Small intestine (tissue), 7 donors: ENCODE measurements at regions not wholly inside any gene's neighbourhood (a gene's known extent, or its start where the extent isn't known, plus 50 kb on each side); places are given as distances from the start of the nearest gene placed in this dataset.

Experiments used
- DNase-seq, 2 donors: peaks; one replicate each; pipeline versions ENCODE4 v3.0.0 to v3.0.0-alpha.2; 2013
- FAIRE-seq: peaks from 2 replicates; lab custom pipeline; 2012; peaks lifted over from hg19 to GRCh38; lab: Jason Lieb, UNC
- H3K27ac ChIP-seq, 3 donors: one replicate each; pipeline ENCODE4 v1.5.1; 2013; ENCODE audit warnings: low read length in 2 of 3, mild to moderate bottlenecking in 2 of 3, control low read depth in 1 of 3, inconsistent platforms in 1 of 3, low read depth in 1 of 3, moderate library complexity in 1 of 3
- H3K27me3 ChIP-seq, 3 donors: one replicate each; pipeline ENCODE4 v1.6.1; 2013; ENCODE audit warnings: low read length in 3 of 3, inconsistent platforms in 1 of 3; ENCODE audit not compliant: control insufficient read depth in 3 of 3, insufficient read depth in 3 of 3
- H3K36me3 ChIP-seq, 3 donors: one replicate each; pipeline ENCODE4 v1.6.1; 2013; ENCODE audit warnings: low read length in 3 of 3, inconsistent platforms in 1 of 3, low read depth in 1 of 3, mild to moderate bottlenecking in 1 of 3, moderate library complexity in 1 of 3; ENCODE audit not compliant: control insufficient read depth in 3 of 3, insufficient read depth in 2 of 3
- H3K4me1 ChIP-seq, 3 donors: one replicate each; pipeline ENCODE4 v1.6.1; 2013; ENCODE audit warnings: low read length in 2 of 3, inconsistent platforms in 1 of 3, low read depth in 1 of 3, mild to moderate bottlenecking in 1 of 3, moderate library complexity in 1 of 3; ENCODE audit not compliant: control insufficient read depth in 3 of 3, insufficient read depth in 2 of 3
- H3K4me3 ChIP-seq, 3 donors: one replicate each; pipeline ENCODE4 v1.5.1; 2013; ENCODE audit warnings: low read length in 3 of 3, control low read depth in 1 of 3, inconsistent platforms in 1 of 3, low read depth in 1 of 3, mild to moderate bottlenecking in 1 of 3, moderate library complexity in 1 of 3
- H3K9me3 ChIP-seq, 2 donors: one replicate each; pipeline ENCODE4 v1.6.1; 2013; ENCODE audit warnings: low read depth in 1 of 2, low read length in 1 of 2; ENCODE audit not compliant: control insufficient read depth in 2 of 2, insufficient read depth in 1 of 2
- WGBS, 3 donors: extraction: QIAGEN DNeasy Blood & Tissue Kit; methylation state at CpG; one replicate each; pipeline ENCODE4 v1.1.7; 2013; 5-methylcytosine and 5-hydroxymethylcytosine counted together
- donor health status: healthy with polysubstance abuse.
- donor health status: control.
- donor health status: control.
- donor health status: Bipolar disorder and iron deficiency.
- donor health status: healthy.

DNA sequence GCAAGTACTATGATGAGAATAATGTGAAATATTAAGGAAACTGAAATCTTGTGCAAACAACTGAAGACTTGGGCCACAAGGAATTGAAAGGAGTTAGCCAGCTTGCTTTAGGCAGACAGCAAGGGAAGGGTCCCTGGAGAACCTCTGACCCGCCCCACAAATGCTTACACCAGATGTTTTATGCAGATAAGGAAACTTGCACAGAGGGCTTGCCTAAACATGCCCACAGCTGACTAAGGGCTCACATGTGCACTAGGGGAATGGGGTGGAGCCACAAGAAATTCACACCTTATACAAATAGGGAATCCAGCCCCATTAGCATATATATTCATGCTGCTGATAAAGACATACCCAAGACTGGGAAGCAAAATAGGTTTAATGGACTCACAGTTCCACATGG is 86.1 kb upstream of the CYYR1 start:
- Histone ChIP-seq H3K27ac (no peak overlapping the region), H3K36me3 (no peaks in the 10 kb centered on the region), H3K4me1 (no peaks in the 10 kb centered on the region), H3K9me3 (peaks cover 0 to 5% of the 10 kb centered on the region in 2 donors), H3K27me3 (no peaks in the 10 kb centered on the region), H3K4me3 (no peak overlapping the region)
- 84 to 90% (median 89%) methylated on average over 1 of the region's 1 CpG for WGBS, 3 donors
- FAIRE-seq (no peak), DNase-seq (no peak)

DNA sequence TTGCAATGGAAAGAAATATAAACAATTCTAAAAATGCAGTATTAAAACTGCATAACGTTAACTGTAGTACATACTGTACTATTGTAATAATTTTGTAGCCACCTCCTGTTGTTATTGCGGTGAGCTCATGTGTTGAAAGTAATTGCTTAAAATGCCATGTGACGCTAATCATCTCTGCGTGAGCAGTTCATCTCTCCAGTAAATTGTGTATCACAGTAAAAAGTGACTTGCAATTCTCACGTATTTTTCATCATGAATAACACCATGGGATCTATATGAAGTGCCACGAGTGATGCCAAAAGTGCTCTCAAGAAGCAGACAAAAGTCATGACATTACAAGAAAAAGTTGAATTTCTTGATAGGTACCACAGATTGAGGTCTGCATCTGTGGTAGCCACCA is 82.4 kb upstream of the CYYR1 start:
- Histone ChIP-seq H3K4me3 (no peak overlapping the region), H3K27ac (no peak overlapping the region), H3K9me3 (peaks cover 0 to 5% of the 10 kb centered on the region in 2 donors), H3K27me3 (no peaks in the 10 kb centered on the region), H3K4me1 (no peaks in the 10 kb centered on the region), H3K36me3 (no peaks in the 10 kb centered on the region)
- DNase-seq (no peak), FAIRE-seq (no peak)
- WGBS, 3 donors = 76 to 83% (median 81%) methylated on average over 6 of the region's 6 CpGs

DNA sequence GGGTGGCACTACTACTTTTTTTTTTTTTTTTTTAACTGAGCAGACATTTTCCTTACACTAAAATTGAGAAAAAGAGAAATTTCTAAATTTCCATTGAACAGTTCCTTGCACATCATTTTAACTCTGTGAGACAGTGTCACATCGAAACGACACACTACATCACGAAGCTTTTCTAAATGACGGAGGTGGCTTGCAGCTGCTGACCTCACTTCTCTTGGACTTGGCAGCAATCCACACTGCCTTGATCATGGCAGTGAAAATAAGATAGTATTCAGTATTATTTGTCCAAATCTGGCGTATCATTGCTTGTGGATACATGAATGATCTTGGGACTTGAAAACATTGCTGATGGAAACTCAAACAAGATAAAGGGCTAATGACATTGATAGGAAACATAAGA is 80.3 kb upstream of the CYYR1 start:
- DNase-seq = no peak

DNA sequence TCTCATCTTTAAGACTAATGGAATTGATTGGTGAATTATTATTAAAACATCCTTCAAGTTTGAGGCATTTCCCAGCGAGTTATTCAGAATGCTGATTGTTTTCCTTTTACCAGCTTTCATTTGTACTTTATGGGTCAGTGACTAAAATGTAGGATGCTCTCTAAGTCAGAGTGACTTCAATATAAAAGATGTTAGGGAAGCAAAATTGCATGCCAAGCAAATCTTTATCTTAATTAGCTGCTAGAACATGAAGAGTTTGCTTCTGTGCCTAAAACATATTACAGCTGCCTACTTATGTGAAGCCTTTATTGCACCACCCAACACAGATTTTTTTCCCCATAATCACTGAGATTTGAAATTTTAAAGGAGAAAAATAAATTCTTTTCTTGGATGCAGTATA is 79.8 kb upstream of the CYYR1 start:
- WGBS, 3 donors = 40 to 47% (median 46%) methylated on average over 1 of the region's 1 CpG
- no peak for FAIRE-seq
- no peak for DNase-seq
- Histone ChIP-seq H3K4me1 (no peaks in the 10 kb centered on the region), H3K27ac (no peak overlapping the region), H3K9me3 (no peaks in the 10 kb centered on the region), H3K36me3 (no peaks in the 10 kb centered on the region), H3K27me3 (no peaks in the 10 kb centered on the region), H3K4me3 (no peak overlapping the region)

More for the DNA sequence above, 80.3 kb upstream of the CYYR1 start:
- no peaks in the 10 kb centered on the region for H3K27me3 ChIP-seq
- no peak for FAIRE-seq
- no peak overlapping the region for H3K27ac ChIP-seq
- no peaks in the 10 kb centered on the region for H3K9me3 ChIP-seq
- no peaks in the 10 kb centered on the region for H3K4me1 ChIP-seq
- H3K36me3 ChIP-seq = no peaks in the 10 kb centered on the region
- H3K4me3 ChIP-seq = no peak overlapping the region
- WGBS, 3 donors = 56 to 71% (median 70%) methylated on average over 5 of the region's 5 CpGs

DNA sequence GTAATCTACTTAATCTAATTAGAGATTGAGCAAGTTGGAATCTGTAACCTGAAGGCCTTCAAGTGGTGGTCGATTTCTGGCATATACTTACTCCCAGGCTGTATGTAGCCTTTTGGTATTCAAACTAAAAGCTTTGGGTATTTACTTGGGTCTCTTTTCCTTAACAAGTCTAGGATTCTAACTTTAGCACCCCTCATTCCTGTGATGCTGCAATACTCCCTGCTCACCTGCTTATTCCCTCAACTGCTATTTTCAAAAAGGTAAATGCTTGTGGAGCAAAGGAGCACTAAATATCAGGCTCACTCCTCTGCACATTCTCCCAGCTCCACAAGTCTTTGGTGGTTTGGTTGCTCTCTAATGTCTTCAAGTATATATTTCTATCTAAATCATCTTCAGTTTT is 68.0 kb upstream of the CYYR1 start:
- 47 to 73% (median 58%) methylated on average over 1 of the region's 1 CpG for WGBS, 3 donors
- no peaks in the 10 kb centered on the region for H3K4me1 ChIP-seq
- no peak overlapping the region for H3K27ac ChIP-seq
- DNase-seq = no peak
- no peaks in the 10 kb centered on the region for H3K9me3 ChIP-seq
- H3K4me3 ChIP-seq = no peak overlapping the region
- H3K27me3 ChIP-seq = no peaks in the 10 kb centered on the region
- no peaks in the 10 kb centered on the region for H3K36me3 ChIP-seq
- FAIRE-seq = no peak

DNA sequence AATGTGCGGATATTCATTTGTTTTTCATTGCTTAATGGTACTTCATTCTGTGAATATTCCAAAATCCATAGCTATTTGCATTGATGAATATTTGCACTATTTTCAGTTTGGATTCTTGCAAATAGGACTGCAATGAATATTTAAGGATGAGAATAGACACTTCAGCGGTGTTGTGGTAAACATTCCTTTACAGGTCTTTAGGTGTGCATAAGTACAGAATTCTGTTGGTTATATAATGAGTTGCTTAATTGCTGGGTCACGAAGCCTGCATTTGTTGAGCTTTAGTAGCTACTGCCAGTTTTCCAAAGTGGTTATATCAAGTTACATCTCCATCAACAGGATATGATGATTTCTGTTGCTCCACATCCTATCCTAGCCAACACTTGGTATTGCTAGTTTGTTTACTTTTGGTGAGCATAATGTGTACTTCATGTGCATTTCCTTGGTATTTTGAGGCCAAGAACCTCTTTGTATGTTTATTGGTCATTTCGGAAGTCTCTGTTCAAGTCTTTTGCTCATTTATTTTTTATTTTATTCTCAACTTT is 64.2 kb upstream of the CYYR1 start:
- DNase-seq = no peak
- no peak for FAIRE-seq

DNA sequence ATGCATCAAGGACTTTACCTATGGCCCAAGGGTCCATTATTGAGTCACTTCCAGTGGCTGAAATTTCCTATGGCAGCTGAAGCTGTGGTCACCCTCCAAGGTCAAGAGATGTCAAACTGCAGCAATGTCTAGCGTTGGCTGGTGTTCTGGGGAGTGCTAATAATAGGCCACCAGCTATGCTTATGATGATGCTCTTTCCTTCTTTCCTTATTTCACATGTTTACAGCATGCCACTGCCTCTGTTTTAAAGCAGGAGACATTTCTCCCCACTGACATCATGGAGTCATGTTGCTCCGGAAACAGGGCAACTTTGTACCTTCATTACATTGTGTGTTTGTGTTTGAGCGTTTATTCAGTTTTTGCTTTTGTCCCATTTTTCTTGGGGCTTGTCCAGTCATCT is 62.6 kb upstream of the CYYR1 start:
- Histone ChIP-seq H3K27ac (no peak overlapping the region), H3K4me1 (no peaks in the 10 kb centered on the region), H3K27me3 (no peaks in the 10 kb centered on the region), H3K36me3 (no peaks in the 10 kb centered on the region), H3K4me3 (no peak overlapping the region), H3K9me3 (peaks cover 0 to 8% of the 10 kb centered on the region in 2 donors)
- FAIRE-seq = no peak
- 70 to 96% (median 82%) methylated on average over 3 of the region's 3 CpGs for WGBS, 3 donors
- DNase-seq = no peak

More for the DNA sequence above, 64.2 kb upstream of the CYYR1 start:
- no peaks in the 10 kb centered on the region for H3K4me1 ChIP-seq
- peaks cover 0 to 8% of the 10 kb centered on the region in 2 donors for H3K9me3 ChIP-seq
- H3K4me3 ChIP-seq = no peak overlapping the region
- H3K27me3 ChIP-seq = no peaks in the 10 kb centered on the region
- no peak overlapping the region for H3K27ac ChIP-seq
- 55 to 81% (median 75%) methylated on average over 4 of the region's 4 CpGs for WGBS, 3 donors
- no peaks in the 10 kb centered on the region for H3K36me3 ChIP-seq

DNA sequence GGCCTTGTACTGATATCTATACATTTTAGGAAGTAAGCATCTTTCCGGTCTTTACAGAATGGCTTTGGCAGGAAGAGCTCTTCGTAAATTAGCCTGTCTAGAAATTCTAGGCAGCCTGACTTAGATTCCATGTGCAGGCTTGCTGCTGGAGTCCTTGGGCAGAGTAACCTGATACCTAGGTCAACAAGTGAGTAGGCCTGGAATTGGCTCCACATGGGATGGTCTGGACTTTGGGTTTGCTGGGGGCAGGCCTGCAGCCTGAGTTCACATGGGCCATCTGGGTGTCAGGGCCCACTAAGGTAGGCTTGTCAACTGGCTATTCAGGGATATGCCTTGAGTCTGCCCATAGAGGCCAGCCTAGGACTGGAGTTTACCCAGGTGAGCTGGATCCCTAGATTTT is 59.6 kb upstream of the CYYR1 start:
- no peaks in the 10 kb centered on the region for H3K36me3 ChIP-seq
- no peaks in the 10 kb centered on the region for H3K27me3 ChIP-seq
- no peaks in the 10 kb centered on the region for H3K4me1 ChIP-seq
- FAIRE-seq (no peak), DNase-seq (no peak)
- H3K4me3 ChIP-seq = no peak overlapping the region
- H3K9me3 ChIP-seq = peaks cover 0 to 8% of the 10 kb centered on the region in 2 donors
- H3K27ac ChIP-seq = no peak overlapping the region
- WGBS, 3 donors = 48 to 62% (median 55%) methylated on average over 2 of the region's 2 CpGs

DNA sequence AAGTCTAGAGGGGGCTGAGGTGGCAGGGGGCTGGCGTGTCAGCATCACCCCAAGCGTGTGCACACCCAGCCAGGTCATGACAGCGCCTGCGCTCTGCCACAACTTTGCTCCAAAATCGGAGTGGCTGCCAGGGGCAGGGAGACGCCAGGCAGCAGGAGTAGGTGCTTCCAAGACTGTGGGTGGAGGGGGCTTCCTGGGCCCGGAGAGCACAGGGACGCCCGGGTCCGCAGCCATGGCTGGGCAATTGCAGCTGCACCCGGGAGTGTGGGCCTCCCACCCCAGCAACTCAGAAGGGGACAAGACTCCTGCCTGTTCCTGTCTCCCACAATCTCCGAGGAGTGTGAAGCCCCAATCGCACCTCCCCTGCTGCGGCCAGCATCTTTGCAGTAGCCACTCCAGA is 53.1 kb upstream of the CYYR1 start:
- Histone ChIP-seq H3K4me3 (no peak overlapping the region), H3K27ac (no peak overlapping the region), H3K36me3 (no peaks in the 10 kb centered on the region), H3K4me1 (no peaks in the 10 kb centered on the region), H3K9me3 (peaks cover 0 to 3% of the 10 kb centered on the region in 2 donors), H3K27me3 (no peaks in the 10 kb centered on the region)
- FAIRE-seq = no peak
- 89 to 93% (median 90%) methylated on average over 14 of the region's 14 CpGs for WGBS, 3 donors
- DNase-seq = no peak
